Esophagus muscularis mucosa (tissue), 4 donors: ENCODE measurements at regions not wholly inside any gene's neighbourhood (a gene's known extent, or its start where the extent isn't known, plus 50 kb on each side); places are given as distances from the start of the nearest gene placed in this dataset.
A peak's percentile ranks its signal among the peaks of the same experiment; 100 is the strongest.

Experiments used
- DNase-seq: peaks from one replicate; pipeline ENCODE4 v3.0.0-alpha.2; 2017; ENCODE audit errors: extremely low spot score
- H3K27ac ChIP-seq, 4 donors: fragments of 200-600 bp; sonication (generic); replicated peaks in 1 of 4; 1 replicate in 3 of 4; 2 replicates in 1 of 4; pipeline ENCODE4 v1.5.1; 2016 to 2019; ENCODE audit warnings: mild to moderate bottlenecking in 1 of 4
- H3K27me3 ChIP-seq, 4 donors: fragments of 200-600 bp; sonication (generic); one replicate each; pipeline versions ENCODE4 v1.5.1 to v1.6.0; 2016 to 2019
- H3K36me3 ChIP-seq, 4 donors: fragments of 200-600 bp; sonication (generic); one replicate each; pipeline ENCODE4 v1.5.1; 2016 to 2019
- H3K4me1 ChIP-seq, 4 donors: fragments of 200-600 bp; sonication (generic); one replicate each; pipeline ENCODE4 v1.5.1; 2016 to 2019
- H3K4me3 ChIP-seq, 4 donors: fragments of 200-600 bp; sonication (generic); 1 replicate in 2 of 4; 2 replicates in 2 of 4; pipeline ENCODE4 v1.5.1; 2016 to 2019; ENCODE audit warnings: mild to moderate bottlenecking in 4 of 4, moderate library complexity in 1 of 4
- H3K9me3 ChIP-seq, 4 donors: fragments of 200-600 bp; sonication (generic); 1 replicate in 3 of 4; 2 replicates in 1 of 4; pipeline ENCODE4 v1.5.1; 2016 to 2019
- EP300 ChIP-seq: sonication (generic); formaldehyde crosslinking; IDR thresholded peaks from one replicate; pipeline ENCODE4 v1.6.1; 2017; ENCODE audit warnings: antibody characterized with exemption
- POLR2A ChIP-seq: fragments of 450-650 bp; IDR thresholded peaks from one replicate; pipeline ENCODE4 v1.6.1; 2017; ENCODE audit warnings: antibody characterized with exemption, moderate library complexity, mild to moderate bottlenecking, low read depth
- POLR2AphosphoS5 ChIP-seq, 2 donors: sonication (generic); formaldehyde crosslinking; IDR thresholded peaks; one replicate each; pipeline ENCODE4 v1.6.1; 2017; ENCODE audit warnings: antibody characterized with exemption in 2 of 2
- WGBS: methylation state at CpG from one replicate; pipeline ENCODE4 v1.1.5; 2018; 5-methylcytosine and 5-hydroxymethylcytosine counted together
- intact Hi-C: fragments of 100-400 bp; cut with DNase I; formaldehyde crosslinking; loops from one replicate; pipeline ENCODE4 v1.15.1; 2023
- TF ChIP-seq, protein P1 (sequence below), 3 experiments: fragments of 200-600 bp in 2 of 3; fragments of 450-650 bp in 1 of 3; sonication (generic) in 2 of 3; IDR thresholded peaks; one replicate each; pipeline ENCODE4 v1.5.1; 2017 to 2019; ENCODE audit warnings: antibody characterized with exemption in 3 of 3, mild to moderate bottlenecking in 2 of 3, moderate library complexity in 1 of 3

DNA sequence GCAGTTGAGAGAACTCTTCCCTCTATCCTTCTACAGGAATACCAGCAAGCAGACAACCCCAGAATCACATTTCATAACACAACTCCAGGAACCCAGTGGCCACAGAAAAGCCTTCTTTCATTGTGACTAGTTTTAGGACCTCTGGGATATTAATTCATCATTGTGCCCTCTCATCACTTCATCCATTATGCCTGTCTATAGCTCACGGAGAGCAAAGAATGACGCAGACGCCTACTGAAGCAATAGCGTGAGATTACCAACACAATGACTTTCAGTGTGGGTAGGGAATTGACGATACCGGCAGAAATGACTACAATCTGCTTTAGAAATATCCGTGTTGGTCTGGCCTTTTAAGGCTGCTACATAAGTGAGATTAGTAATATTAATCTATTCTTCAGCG lies 158.1 kb upstream of the FOXG1 start:
- TF ChIP-seq POLR2AphosphoS5 (IDR thresholded peaks at IDR 0.05) (no peak), EP300 (no peak), POLR2A (no peak)
- TF ChIP-seq, protein P1, sequence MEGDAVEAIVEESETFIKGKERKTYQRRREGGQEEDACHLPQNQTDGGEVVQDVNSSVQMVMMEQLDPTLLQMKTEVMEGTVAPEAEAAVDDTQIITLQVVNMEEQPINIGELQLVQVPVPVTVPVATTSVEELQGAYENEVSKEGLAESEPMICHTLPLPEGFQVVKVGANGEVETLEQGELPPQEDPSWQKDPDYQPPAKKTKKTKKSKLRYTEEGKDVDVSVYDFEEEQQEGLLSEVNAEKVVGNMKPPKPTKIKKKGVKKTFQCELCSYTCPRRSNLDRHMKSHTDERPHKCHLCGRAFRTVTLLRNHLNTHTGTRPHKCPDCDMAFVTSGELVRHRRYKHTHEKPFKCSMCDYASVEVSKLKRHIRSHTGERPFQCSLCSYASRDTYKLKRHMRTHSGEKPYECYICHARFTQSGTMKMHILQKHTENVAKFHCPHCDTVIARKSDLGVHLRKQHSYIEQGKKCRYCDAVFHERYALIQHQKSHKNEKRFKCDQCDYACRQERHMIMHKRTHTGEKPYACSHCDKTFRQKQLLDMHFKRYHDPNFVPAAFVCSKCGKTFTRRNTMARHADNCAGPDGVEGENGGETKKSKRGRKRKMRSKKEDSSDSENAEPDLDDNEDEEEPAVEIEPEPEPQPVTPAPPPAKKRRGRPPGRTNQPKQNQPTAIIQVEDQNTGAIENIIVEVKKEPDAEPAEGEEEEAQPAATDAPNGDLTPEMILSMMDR (IDR thresholded peaks at IDR 0.05) = no peak
- H3K27me3 ChIP-seq = peaks cover 0 to 5% (median 0%) of the 10 kb centered on the region in 4 donors
- no peaks in the 10 kb centered on the region for H3K9me3 ChIP-seq
- 70% methylated on average over 8 of the region's 8 CpGs for WGBS
- H3K4me3 ChIP-seq = no peak overlapping the region
- H3K27ac ChIP-seq = no peak overlapping the region
- DNase-seq = no peak
- intact Hi-C loops = no loop called here
- no peaks in the 10 kb centered on the region for H3K36me3 ChIP-seq
- no peaks in the 10 kb centered on the region for H3K4me1 ChIP-seq

DNA sequence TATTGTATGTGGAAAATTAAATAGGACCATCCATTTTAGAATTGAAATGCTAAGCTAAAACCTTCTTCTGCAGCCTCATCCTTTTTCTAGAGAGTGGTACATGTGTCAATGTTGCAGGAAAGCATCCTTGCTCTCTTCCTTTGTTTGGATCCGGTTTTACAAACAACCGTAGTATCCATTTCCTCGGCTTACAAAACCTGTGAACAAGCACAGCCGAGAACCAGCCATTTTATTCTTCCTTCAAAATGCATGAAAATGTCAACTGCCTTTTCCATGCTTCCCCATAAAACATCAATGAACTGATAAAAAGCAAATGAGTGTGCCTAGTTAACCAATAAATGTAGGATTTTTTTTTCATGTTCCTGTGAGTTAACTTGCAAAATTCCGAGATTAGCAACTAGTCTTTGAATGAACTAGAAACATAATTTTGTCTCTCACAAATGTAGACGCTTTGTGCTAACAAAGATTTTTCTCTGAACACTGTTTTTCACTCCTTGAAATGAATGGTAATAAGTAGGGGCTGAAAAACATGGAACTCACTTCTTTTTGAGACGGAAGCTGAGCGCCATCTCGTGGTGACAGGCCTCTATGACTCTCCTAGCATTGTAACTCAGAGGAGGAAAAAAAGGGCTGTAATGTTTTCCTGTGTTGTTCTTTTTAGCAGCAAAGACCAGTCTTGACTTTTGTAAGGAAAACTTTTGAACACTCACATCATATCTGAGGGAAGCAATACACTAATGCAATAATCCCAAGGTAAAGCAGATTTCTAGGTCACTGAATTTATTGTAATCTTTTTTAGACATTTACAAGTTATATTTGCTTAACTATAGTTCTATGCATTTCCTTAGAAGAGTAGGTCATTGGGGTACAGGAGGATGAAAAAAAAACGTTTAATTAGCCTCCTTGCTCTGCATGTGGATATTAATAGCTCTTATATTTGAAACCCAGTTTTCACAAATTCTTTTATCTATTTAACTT lies 157.4 kb upstream of the FOXG1 start:
- Histone ChIP-seq H3K36me3 (no peaks in the 10 kb centered on the region), H3K27ac (no peak overlapping the region), H3K27me3 (peaks cover 0 to 5% (median 0%) of the 10 kb centered on the region in 4 donors), H3K9me3 (no peaks in the 10 kb centered on the region), H3K4me3 (no peak overlapping the region), H3K4me1 (no peaks in the 10 kb centered on the region)
- intact Hi-C loops = no loop called here
- WGBS = 31% methylated on average over 10 of the region's 10 CpGs
- DNase-seq = no peak
- TF ChIP-seq POLR2A (no peak), EP300 (no peak), POLR2AphosphoS5 (IDR thresholded peaks at IDR 0.05) (no peak)
- TF ChIP-seq, protein P1 (IDR thresholded peaks at IDR 0.05) = peak in 1 of 3 experiments; percentile 52

DNA sequence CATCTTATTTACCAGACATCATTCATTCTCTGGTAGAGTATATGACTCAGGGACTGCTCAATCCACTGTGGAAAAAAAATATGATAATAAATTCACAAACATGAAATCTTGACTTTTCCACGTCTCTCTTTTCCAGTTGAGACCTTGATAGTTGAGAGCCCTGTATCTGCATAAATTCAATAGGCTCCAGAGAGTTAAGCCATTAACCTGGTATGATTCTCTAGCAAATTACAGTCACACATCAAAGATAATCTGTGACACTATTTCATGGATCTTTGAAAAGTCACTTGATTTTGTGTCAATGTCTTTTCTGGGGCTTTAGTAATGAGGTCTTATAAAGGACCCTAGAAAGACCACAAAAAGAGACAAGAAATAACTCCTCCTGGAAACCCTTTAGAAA lies 154.2 kb upstream of the FOXG1 start:
- no peaks in the 10 kb centered on the region for H3K36me3 ChIP-seq
- 48% methylated on average over 1 of the region's 1 CpG for WGBS
- intact Hi-C loops = no loop called here
- H3K9me3 ChIP-seq = no peaks in the 10 kb centered on the region
- no peak overlapping the region for H3K27ac ChIP-seq
- no peak overlapping the region for H3K4me3 ChIP-seq
- H3K27me3 ChIP-seq = peaks cover 0 to 5% (median 0%) of the 10 kb centered on the region in 4 donors
- no peaks in the 10 kb centered on the region for H3K4me1 ChIP-seq
- no peak for TF ChIP-seq POLR2AphosphoS5 (IDR thresholded peaks at IDR 0.05)
- no peak for TF ChIP-seq EP300
- TF ChIP-seq POLR2A = no peak
- TF ChIP-seq, protein P1 (IDR thresholded peaks at IDR 0.05) = no peak
- DNase-seq = no peak

DNA sequence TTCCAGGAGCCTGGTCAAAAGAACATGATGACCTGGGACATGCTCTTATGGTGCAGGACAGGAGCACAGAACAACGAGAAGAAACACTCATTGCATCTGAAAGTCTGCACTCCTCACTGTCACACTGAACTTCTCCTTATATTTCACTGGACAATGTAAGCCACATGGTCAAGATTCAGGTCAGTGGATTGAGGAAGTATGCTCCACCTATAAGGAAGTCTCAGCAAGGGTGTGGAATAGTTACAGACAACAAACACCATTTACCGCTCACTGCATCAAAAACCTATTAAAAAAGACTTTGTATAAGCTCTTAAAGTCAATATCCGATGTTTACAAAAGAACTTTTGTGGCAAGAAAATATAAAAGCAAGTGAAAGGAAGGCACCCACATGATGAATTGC lies 153.1 kb upstream of the FOXG1 start:
- H3K27me3 ChIP-seq = peaks cover 0 to 2% (median 0%) of the 10 kb centered on the region in 4 donors
- H3K4me3 ChIP-seq = no peak overlapping the region
- no peak for TF ChIP-seq EP300
- no peak for TF ChIP-seq POLR2AphosphoS5 (IDR thresholded peaks at IDR 0.05)
- TF ChIP-seq, protein P1 (IDR thresholded peaks at IDR 0.05) = no peak
- TF ChIP-seq POLR2A = no peak
- 88% methylated on average over 3 of the region's 3 CpGs for WGBS
- no peak overlapping the region for H3K27ac ChIP-seq
- H3K9me3 ChIP-seq = no peaks in the 10 kb centered on the region
- DNase-seq = no peak
- intact Hi-C loops = no loop called here
- H3K4me1 ChIP-seq = no peaks in the 10 kb centered on the region
- H3K36me3 ChIP-seq = no peaks in the 10 kb centered on the region
